ENCODE measurements at regions not wholly inside any gene's neighbourhood (a gene's known extent, or its start where the extent isn't known, plus 50 kb on each side); places are given as distances from the start of the nearest gene placed in this dataset.

DNA sequence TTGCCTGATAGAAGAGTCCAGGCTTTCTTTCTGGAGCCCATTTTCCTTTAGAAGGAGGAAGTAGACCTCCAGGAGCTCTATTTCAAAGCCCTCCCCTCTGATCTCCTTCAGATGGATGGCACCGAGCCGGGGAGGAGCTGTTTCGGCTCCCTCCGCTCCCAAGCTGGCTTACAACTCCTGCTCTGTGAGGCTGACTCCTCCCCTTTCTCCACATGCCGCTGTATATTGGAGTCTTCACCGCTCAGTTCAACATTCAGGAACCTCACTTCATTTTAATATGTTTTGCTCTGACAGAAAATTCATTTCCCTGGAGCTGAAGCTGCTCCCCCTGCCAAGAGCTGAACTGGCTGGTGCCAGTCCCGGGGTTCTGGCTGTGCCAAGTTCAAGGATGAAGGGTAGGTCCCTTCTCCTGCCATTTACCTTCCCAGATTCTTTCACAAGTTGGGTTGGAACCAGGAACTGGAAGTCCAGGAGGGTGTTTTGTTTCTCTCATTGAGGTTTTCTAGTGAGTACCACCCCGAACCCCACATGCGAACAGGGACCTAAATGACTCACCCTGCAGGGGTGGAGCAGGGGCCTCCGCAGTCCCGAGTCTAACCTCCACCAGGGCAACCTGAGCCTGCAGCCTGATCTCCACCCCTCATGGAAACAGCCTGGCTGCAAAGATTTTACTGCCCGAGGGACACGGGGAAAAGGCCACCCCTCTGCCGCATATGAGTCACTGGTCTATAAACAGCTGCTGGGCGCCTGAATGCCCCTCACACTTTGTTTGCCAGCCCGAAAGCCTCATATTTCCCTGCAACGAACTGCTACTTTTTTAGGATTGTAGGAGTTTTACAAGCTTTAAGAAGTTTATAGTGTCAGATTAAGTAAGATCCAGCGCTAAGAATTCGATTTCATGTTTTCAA is 68.6 kb upstream of the FOXA2 start:
- Histone ChIP-seq H3K27ac (ENCODE audit: low read depth, low read length) (no peak overlapping the region), H3K4me3 (ENCODE audit: low read length) (no peak overlapping the region), H3K36me3 (ENCODE audit: insufficient read depth, low read length) (no peaks in the 10 kb centered on the region), H3K9me3 (ENCODE audit: low read length) (no peaks in the 10 kb centered on the region), H3K4me1 (ENCODE audit: insufficient read depth, low read length) (no peaks in the 10 kb centered on the region), H3K27me3 (ENCODE audit: insufficient read depth, low read length, poor library complexity, severe bottlenecking) (no peaks in the 10 kb centered on the region)
- Mint-ChIP-seq H3K27ac (no peak overlapping the region), H3K36me3 (no peaks in the 10 kb centered on the region), H3K27me3 (no peaks in the 10 kb centered on the region), H3K9me3 (peaks cover 0 to 4% (median 0%) of the 10 kb centered on the region in 5 donors), H3K4me3 (no peak overlapping the region), H3K4me1 (no peaks in the 10 kb centered on the region)
- DNase-seq, result no peak
- CTCF ChIA-PET, result no interaction called here
- POLR2A ChIA-PET, result no interaction called here

DNA sequence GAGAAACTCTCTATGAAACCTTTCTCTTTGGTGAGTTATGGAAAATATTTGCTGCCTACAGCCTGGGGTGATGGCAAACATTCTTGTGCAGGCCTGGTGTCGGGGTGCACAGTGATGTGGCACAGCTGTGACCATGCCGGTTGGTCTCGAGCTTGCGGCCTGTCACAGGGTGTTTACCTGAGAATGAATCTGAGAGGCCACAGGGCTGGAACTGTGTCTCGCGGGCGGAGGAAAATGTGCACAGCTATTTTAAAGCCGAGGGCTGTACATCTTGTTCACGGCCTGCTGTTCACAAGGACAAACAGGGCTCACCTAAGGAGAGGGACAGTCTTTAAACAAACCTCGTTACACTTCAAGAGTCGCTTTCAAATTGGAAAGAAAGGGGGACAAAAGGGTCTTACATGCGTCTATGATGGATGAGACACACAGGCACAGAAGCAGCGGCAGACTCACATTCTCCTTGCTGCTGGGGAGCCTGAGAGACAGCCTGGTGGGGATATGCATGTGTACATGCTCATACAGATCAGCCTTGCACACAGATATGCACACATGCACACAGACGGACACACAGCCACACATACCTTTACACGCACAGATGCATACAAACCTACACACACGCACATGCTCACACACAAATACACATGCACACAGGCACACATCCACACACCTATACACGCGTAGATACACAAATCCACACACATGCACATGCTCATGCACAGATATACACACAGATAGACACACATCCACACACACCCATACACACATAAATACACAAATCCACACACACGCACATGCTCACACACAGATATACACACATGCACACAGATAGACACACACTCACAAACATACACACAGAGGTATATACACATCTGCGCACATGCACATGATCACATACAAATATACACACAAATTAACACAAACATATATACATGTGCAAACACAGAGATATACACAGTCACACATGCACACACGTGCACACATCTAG is 69.6 kb upstream of the FOXA2 start:
- H3K27ac Mint-ChIP-seq, result no peak overlapping the region

DNA sequence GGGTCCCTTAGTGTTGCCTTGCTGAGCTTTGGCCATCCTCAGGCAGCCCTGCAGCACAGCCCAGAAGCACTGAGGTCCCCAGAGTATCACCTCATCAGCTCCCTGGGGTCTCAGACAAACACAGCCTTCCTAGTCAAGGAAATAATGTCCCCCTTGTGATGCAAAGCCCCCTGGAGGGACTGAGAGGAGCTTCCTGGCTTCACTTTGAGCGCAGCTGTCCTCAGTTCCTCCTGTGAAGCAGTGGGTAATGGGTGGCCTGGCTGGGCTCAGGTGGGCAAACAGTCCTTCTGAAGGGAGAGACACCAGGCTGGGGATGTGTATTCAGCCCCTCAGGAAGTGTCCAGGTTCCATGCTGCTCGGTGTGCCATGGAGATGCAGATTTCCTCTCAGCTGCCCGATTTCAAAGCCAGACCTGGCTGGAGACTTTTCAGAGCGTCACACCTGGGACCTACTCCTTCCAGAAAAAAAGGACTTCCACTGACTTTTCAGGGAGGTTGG is 79.2 kb upstream of the FOXA2 start:
- Histone ChIP-seq H3K4me1 (ENCODE audit: insufficient read depth, low read length) (no peaks in the 10 kb centered on the region), H3K27me3 (ENCODE audit: insufficient read depth, low read length, poor library complexity, severe bottlenecking) (no peaks in the 10 kb centered on the region), H3K27ac (ENCODE audit: low read depth, low read length) (no peak overlapping the region), H3K36me3 (ENCODE audit: insufficient read depth, low read length) (no peaks in the 10 kb centered on the region), H3K4me3 (ENCODE audit: low read length) (no peak overlapping the region), H3K9me3 (ENCODE audit: low read length) (no peaks in the 10 kb centered on the region)
- peaks cover 4 to 14% (median 11%) of the 10 kb centered on the region in 5 donors for H3K9me3 Mint-ChIP-seq
- no peaks in the 10 kb centered on the region for H3K27me3 Mint-ChIP-seq
- CTCF ChIA-PET, result no interaction called here
- DNase-seq, result no peak
- H3K27ac Mint-ChIP-seq, result no peak overlapping the region
- no peak overlapping the region for H3K4me3 Mint-ChIP-seq
- POLR2A ChIA-PET, result no interaction called here
- H3K36me3 Mint-ChIP-seq, result no peaks in the 10 kb centered on the region
- H3K4me1 Mint-ChIP-seq, result no peaks in the 10 kb centered on the region

More for the DNA sequence above, 69.6 kb upstream of the FOXA2 start:
- no peaks in the 10 kb centered on the region for H3K36me3 Mint-ChIP-seq
- DNase-seq, result no peak
- Histone ChIP-seq H3K4me3 (ENCODE audit: low read length) (no peak overlapping the region), H3K27ac (ENCODE audit: low read depth, low read length) (no peak overlapping the region), H3K27me3 (ENCODE audit: insufficient read depth, low read length, poor library complexity, severe bottlenecking) (no peaks in the 10 kb centered on the region), H3K4me1 (ENCODE audit: insufficient read depth, low read length) (no peaks in the 10 kb centered on the region), H3K9me3 (ENCODE audit: low read length) (no peaks in the 10 kb centered on the region), H3K36me3 (ENCODE audit: insufficient read depth, low read length) (no peaks in the 10 kb centered on the region)
- H3K4me3 Mint-ChIP-seq, result no peak overlapping the region
- POLR2A ChIA-PET, result no interaction called here
- peaks cover 0 to 7% (median 0%) of the 10 kb centered on the region in 5 donors for H3K9me3 Mint-ChIP-seq
- H3K27me3 Mint-ChIP-seq, result no peaks in the 10 kb centered on the region
- CTCF ChIA-PET, result no interaction called here
- H3K4me1 Mint-ChIP-seq, result no peaks in the 10 kb centered on the region

DNA sequence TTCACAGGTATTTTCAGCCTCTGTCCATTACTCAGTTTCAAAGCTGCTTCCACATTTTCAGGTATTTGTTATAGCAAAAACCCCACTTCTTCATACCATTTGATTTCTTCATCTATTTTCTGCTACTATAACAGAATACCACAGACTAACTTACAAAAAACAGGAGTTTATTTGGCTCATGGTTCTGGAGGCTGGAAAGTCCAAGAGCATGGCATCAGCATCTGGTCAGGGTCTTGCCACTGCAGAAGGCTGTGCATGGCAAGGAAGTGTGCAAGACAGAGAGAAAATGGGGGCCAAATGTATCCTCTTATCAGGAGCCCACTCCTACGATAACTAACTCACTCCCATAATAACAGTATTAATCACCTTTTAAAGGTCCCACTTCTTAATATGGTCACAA is 82.8 kb upstream of the FOXA2 start:
- peaks cover 0 to 4% of the 10 kb centered on the region in 2 donors for H3K27me3 Mint-ChIP-seq
- CTCF ChIA-PET, result no interaction called here
- no peak overlapping the region for H3K27ac Mint-ChIP-seq

DNA sequence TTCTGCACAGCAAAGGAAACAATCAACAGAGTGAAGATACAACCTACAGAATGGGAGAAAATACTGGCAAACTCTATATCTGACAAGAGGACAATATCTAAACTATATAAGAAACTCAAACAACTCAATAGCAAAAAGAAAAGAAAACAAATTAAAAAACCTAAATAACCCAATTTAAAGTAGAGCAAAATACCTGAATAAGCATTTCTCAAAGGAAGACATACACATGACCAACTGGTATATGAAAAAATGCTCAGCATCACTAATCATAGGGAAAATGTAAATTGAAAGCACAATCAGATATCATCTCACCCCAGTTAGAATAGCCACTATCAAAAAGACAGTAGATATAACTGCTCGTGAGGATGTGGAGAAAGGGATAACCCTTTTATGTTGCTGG is 87.8 kb upstream of the FOXA2 start:
- H3K27ac Mint-ChIP-seq, result no peak overlapping the region
- H3K4me3 Mint-ChIP-seq, result no peak overlapping the region
- peaks cover 0 to 4% of the 10 kb centered on the region in 2 donors for H3K27me3 Mint-ChIP-seq
- H3K4me1 ChIP-seq (ENCODE audit: insufficient read depth, low read length), result no peaks in the 10 kb centered on the region
- H3K36me3 Mint-ChIP-seq, result no peaks in the 10 kb centered on the region
- no peak overlapping the region for H3K4me3 ChIP-seq (ENCODE audit: low read length)
- no peaks in the 10 kb centered on the region for H3K36me3 ChIP-seq (ENCODE audit: insufficient read depth, low read length)
- CTCF ChIA-PET, result no interaction called here
- H3K4me1 Mint-ChIP-seq, result no peaks in the 10 kb centered on the region
- H3K27me3 ChIP-seq (ENCODE audit: insufficient read depth, low read length, poor library complexity, severe bottlenecking), result no peaks in the 10 kb centered on the region
- POLR2A ChIA-PET, result no interaction called here
- DNase-seq, result no peak
- no peak overlapping the region for H3K27ac ChIP-seq (ENCODE audit: low read depth, low read length)
- no peaks in the 10 kb centered on the region for H3K9me3 ChIP-seq (ENCODE audit: low read length)
- H3K9me3 Mint-ChIP-seq, result peaks cover 4 to 35% (median 19%) of the 10 kb centered on the region in 5 donors

More for the DNA sequence above, 82.8 kb upstream of the FOXA2 start:
- H3K9me3 Mint-ChIP-seq, result peaks cover 4 to 26% (median 23%) of the 10 kb centered on the region in 5 donors
- no peak for DNase-seq
- no peaks in the 10 kb centered on the region for H3K4me1 Mint-ChIP-seq
- Histone ChIP-seq H3K4me3 (ENCODE audit: low read length) (no peak overlapping the region), H3K36me3 (ENCODE audit: insufficient read depth, low read length) (no peaks in the 10 kb centered on the region), H3K9me3 (ENCODE audit: low read length) (no peaks in the 10 kb centered on the region), H3K27me3 (ENCODE audit: insufficient read depth, low read length, poor library complexity, severe bottlenecking) (no peaks in the 10 kb centered on the region), H3K4me1 (ENCODE audit: insufficient read depth, low read length) (no peaks in the 10 kb centered on the region), H3K27ac (ENCODE audit: low read depth, low read length) (no peak overlapping the region)
- POLR2A ChIA-PET, result no interaction called here
- no peaks in the 10 kb centered on the region for H3K36me3 Mint-ChIP-seq
- H3K4me3 Mint-ChIP-seq, result no peak overlapping the region

DNA sequence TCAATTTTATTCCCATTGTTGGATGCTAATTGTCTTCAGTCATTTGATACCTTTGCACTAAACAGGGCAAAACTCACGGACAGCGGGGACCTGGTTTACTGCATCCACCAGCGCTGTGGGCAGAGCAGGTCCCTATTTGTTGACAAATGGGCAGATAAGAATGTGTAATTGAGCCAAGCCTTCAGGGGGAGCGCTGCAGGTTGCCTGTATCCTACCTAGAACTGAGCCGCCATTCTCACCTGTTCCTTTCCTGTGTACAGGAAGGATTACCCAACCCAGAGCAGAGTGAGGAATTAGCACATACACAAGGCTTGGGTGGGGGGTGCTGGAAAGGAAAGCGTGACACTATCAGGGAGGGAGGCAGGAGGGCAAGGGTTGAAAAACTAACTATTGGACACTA is 89.1 kb upstream of the FOXA2 start:
- Histone ChIP-seq H3K9me3 (ENCODE audit: low read length) (no peaks in the 10 kb centered on the region), H3K27ac (ENCODE audit: low read depth, low read length) (no peak overlapping the region), H3K4me1 (ENCODE audit: insufficient read depth, low read length) (no peaks in the 10 kb centered on the region), H3K36me3 (ENCODE audit: insufficient read depth, low read length) (no peaks in the 10 kb centered on the region), H3K27me3 (ENCODE audit: insufficient read depth, low read length, poor library complexity, severe bottlenecking) (no peaks in the 10 kb centered on the region), H3K4me3 (ENCODE audit: low read length) (no peak overlapping the region)
- ChIA-PET CTCF (no interaction called here), POLR2A (no interaction called here)
- no peaks in the 10 kb centered on the region for H3K4me1 Mint-ChIP-seq
- H3K4me3 Mint-ChIP-seq, result no peak overlapping the region
- no peak overlapping the region for H3K27ac Mint-ChIP-seq
- peaks cover 4 to 25% (median 13%) of the 10 kb centered on the region in 5 donors for H3K9me3 Mint-ChIP-seq
- DNase-seq, result no peak
- peaks cover 0 to 4% of the 10 kb centered on the region in 2 donors for H3K27me3 Mint-ChIP-seq
- no peaks in the 10 kb centered on the region for H3K36me3 Mint-ChIP-seq

DNA sequence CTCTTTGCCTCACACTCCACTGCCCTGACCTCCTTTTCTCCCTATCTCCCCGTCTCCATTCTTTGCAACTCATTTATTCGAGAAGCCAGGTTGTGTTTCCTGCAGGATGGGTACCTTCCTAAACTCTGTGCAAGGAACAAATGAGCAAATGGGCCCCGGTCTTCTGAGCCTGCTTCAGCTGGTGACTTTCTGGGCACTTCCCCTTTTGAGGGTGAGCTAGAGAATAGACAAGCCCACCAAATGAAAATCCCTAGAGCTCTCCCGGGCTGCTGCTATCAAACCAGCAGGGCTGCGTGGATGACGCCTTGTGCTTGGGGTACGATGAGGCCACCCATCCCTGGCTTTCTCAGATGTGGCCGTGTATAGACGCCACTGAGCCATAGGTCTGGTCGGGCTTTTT is 91.0 kb upstream of the FOXA2 start:
- no peak overlapping the region for H3K27ac Mint-ChIP-seq
- no peak for DNase-seq
- no peak overlapping the region for H3K4me3 Mint-ChIP-seq
- ChIA-PET POLR2A (no interaction called here), CTCF (no interaction called here)
- peaks cover 2 to 14% (median 4%) of the 10 kb centered on the region in 5 donors for H3K9me3 Mint-ChIP-seq
- H3K9me3 ChIP-seq (ENCODE audit: low read length), result no peaks in the 10 kb centered on the region
- no peaks in the 10 kb centered on the region for H3K27me3 Mint-ChIP-seq
- H3K36me3 ChIP-seq (ENCODE audit: insufficient read depth, low read length), result no peaks in the 10 kb centered on the region
- no peaks in the 10 kb centered on the region for H3K27me3 ChIP-seq (ENCODE audit: insufficient read depth, low read length, poor library complexity, severe bottlenecking)
- no peak overlapping the region for H3K4me3 ChIP-seq (ENCODE audit: low read length)
- H3K27ac ChIP-seq (ENCODE audit: low read depth, low read length), result no peak overlapping the region
- no peaks in the 10 kb centered on the region for H3K4me1 ChIP-seq (ENCODE audit: insufficient read depth, low read length)
- no peaks in the 10 kb centered on the region for H3K36me3 Mint-ChIP-seq
- H3K4me1 Mint-ChIP-seq, result no peaks in the 10 kb centered on the region

DNA sequence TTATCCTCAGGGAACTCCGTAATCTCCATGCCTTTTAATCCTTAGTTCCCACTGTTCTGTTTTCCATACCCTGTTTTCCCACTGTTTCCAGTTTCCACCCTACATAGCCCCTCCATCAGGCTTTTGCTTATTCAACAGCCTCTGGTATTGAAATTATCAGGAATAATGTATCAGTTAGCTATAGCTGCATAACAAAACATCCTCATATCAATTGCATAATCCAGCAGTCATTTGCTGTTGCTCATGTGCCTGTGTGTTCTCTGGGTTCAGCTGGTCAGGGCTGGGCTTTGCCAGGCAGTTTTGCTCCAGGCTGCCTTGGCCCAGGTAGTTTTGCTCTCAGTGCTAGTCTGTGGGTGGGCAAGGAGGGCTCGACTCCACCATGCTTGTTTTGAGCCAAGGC is 94.3 kb upstream of the FOXA2 start:
- Histone ChIP-seq H3K4me3 (ENCODE audit: low read length) (no peak overlapping the region), H3K4me1 (ENCODE audit: insufficient read depth, low read length) (no peaks in the 10 kb centered on the region), H3K36me3 (ENCODE audit: insufficient read depth, low read length) (no peaks in the 10 kb centered on the region), H3K9me3 (ENCODE audit: low read length) (no peaks in the 10 kb centered on the region), H3K27ac (ENCODE audit: low read depth, low read length) (no peak overlapping the region), H3K27me3 (ENCODE audit: insufficient read depth, low read length, poor library complexity, severe bottlenecking) (no peaks in the 10 kb centered on the region)
- no peak for DNase-seq
- Mint-ChIP-seq H3K9me3 (peaks cover 0 to 11% (median 2%) of the 10 kb centered on the region in 5 donors), H3K27me3 (no peaks in the 10 kb centered on the region), H3K27ac (no peak overlapping the region), H3K4me3 (no peak overlapping the region), H3K36me3 (no peaks in the 10 kb centered on the region), H3K4me1 (no peaks in the 10 kb centered on the region)
- POLR2A ChIA-PET, result no interaction called here
- CTCF ChIA-PET, result no interaction called here
